ENCODE measurements at regions not wholly inside any gene's neighbourhood (a gene's known extent, or its start where the extent isn't known, plus 50 kb on each side); places are given as distances from the start of the nearest gene placed in this dataset.

DNA sequence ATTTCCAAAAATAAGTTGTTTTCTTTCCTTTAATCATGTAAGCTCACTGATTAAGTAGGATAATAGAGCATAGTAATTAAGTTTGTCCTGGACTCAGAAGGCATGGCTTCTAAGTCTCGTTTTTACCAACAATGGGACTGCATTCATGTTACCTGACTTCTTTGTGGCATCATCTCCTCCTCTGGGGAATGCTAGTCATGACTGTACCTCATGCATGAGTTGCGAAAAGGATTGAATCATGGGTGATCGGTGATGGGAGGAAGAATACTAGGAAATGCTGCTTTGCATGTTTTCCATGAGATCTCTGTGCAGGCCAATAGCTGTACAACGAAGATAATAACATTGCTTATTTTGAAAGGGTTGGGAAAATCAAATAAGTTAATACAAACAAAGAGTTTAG is 981.6 kb downstream of the CNTNAP5 start:
- no TSS peak for BruUV-seq (replicated peaks)
- ATAC-seq: no peak
- intact Hi-C loops (cut with micrococcal nuclease; ENCODE audit: unreplicated experiment) (no loop called here), in situ Hi-C loops (cut with MboI) (no loop called here)
- Histone ChIP-seq H3K27me3 (replicated peaks in 1 of 2; ENCODE audit: control insufficient read depth in 2 of 2, insufficient read depth in 2 of 2, low read length in 1 of 2) (no peaks in the 10 kb centered on the region), H3K9ac (ENCODE audit: control insufficient read depth, insufficient read depth, low read length) (no peak overlapping the region), H3K4me2 (ENCODE audit: control insufficient read depth, insufficient read depth) (no peak overlapping the region), H2AFZ (ENCODE audit: control insufficient read depth, low read depth, low read length) (no peak overlapping the region), H3K4me1 (ENCODE audit: control insufficient read depth, insufficient read depth, low read length) (no peaks in the 10 kb centered on the region), H3K79me2 (ENCODE audit: control insufficient read depth, insufficient read depth, low read length) (no peaks in the 10 kb centered on the region), H4K20me1 (ENCODE audit: control insufficient read depth, insufficient read depth) (no peaks in the 10 kb centered on the region), H3K9me3 (replicated peaks; ENCODE audit: control insufficient read depth, insufficient read depth, low read length) (no peaks in the 10 kb centered on the region), H3K4me3 (no peak overlapping the region), H3K27ac (ENCODE audit: control insufficient read depth, insufficient read depth) (no peak overlapping the region), H3K36me3 (ENCODE audit: control insufficient read depth in 2 of 2, insufficient read depth in 2 of 2, low read length in 1 of 2) (no peaks in the 10 kb centered on the region)
- no peak for FAIRE-seq
- no peak for TF ChIP-seq POLR2A (IDR thresholded peaks at IDR 0.05; ENCODE audit: low read depth, low read length)
- no peak for TF ChIP-seq SMARCA5 (IDR thresholded peaks at IDR 0.05)
- TF ChIP-seq SUZ12 (IDR thresholded peaks at IDR 0.05; ENCODE audit: unreplicated experiment): no peak
- TF ChIP-seq, protein P1, sequence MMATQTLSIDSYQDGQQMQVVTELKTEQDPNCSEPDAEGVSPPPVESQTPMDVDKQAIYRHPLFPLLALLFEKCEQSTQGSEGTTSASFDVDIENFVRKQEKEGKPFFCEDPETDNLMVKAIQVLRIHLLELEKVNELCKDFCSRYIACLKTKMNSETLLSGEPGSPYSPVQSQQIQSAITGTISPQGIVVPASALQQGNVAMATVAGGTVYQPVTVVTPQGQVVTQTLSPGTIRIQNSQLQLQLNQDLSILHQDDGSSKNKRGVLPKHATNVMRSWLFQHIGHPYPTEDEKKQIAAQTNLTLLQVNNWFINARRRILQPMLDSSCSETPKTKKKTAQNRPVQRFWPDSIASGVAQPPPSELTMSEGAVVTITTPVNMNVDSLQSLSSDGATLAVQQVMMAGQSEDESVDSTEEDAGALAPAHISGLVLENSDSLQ (IDR thresholded peaks at IDR 0.05): no peak
- TF ChIP-seq CREB1 (IDR thresholded peaks at IDR 0.05; ENCODE audit: low read depth): no peak
- TF ChIP-seq SREBF1 (IDR thresholded peaks at IDR 0.05; ENCODE audit: low read length): no peak
- TF ChIP-seq NFIC (IDR thresholded peaks at IDR 0.05; ENCODE audit: low read depth, low read length): no peak
- TF ChIP-seq, protein P2, sequence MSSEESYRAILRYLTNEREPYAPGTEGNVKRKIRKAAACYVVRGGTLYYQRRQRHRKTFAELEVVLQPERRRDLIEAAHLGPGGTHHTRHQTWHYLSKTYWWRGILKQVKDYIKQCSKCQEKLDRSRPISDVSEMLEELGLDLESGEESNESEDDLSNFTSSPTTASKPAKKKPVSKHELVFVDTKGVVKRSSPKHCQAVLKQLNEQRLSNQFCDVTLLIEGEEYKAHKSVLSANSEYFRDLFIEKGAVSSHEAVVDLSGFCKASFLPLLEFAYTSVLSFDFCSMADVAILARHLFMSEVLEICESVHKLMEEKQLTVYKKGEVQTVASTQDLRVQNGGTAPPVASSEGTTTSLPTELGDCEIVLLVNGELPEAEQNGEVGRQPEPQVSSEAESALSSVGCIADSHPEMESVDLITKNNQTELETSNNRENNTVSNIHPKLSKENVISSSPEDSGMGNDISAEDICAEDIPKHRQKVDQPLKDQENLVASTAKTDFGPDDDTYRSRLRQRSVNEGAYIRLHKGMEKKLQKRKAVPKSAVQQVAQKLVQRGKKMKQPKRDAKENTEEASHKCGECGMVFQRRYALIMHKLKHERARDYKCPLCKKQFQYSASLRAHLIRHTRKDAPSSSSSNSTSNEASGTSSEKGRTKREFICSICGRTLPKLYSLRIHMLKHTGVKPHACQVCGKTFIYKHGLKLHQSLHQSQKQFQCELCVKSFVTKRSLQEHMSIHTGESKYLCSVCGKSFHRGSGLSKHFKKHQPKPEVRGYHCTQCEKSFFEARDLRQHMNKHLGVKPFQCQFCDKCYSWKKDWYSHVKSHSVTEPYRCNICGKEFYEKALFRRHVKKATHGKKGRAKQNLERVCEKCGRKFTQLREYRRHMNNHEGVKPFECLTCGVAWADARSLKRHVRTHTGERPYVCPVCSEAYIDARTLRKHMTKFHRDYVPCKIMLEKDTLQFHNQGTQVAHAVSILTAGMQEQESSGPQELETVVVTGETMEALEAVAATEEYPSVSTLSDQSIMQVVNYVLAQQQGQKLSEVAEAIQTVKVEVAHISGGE (CRISPR knock-in tag; IDR thresholded peaks at IDR 0.05): no peak
- no peak for TF ChIP-seq ZNF592 (IDR thresholded peaks at IDR 0.05)
- no peak for TF ChIP-seq TAF1 (IDR thresholded peaks at IDR 0.05; ENCODE audit: borderline replicate concordance, low read depth, low read length)
- no peak for TF ChIP-seq SREBF2 (IDR thresholded peaks at IDR 0.05; ENCODE audit: low read length)
- TF ChIP-seq TCF7 (IDR thresholded peaks at IDR 0.05; ENCODE audit: borderline replicate concordance): no peak
- TF ChIP-seq, protein P3, sequence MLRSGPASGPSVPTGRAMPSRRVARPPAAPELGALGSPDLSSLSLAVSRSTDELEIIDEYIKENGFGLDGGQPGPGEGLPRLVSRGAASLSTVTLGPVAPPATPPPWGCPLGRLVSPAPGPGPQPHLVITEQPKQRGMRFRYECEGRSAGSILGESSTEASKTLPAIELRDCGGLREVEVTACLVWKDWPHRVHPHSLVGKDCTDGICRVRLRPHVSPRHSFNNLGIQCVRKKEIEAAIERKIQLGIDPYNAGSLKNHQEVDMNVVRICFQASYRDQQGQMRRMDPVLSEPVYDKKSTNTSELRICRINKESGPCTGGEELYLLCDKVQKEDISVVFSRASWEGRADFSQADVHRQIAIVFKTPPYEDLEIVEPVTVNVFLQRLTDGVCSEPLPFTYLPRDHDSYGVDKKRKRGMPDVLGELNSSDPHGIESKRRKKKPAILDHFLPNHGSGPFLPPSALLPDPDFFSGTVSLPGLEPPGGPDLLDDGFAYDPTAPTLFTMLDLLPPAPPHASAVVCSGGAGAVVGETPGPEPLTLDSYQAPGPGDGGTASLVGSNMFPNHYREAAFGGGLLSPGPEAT (IDR thresholded peaks at IDR 0.05; ENCODE audit: low read depth): no peak
- RAD21 ChIA-PET (ENCODE audit: unreplicated experiment): no interaction called here
- no peak for DNase-seq (ENCODE audit: low read depth, low spot score)
- CTCF ChIA-PET: no interaction called here
- POLR2A ChIA-PET: no interaction called here
- SMC1A ChIA-PET (ENCODE audit: uncharacterized antibody, unreplicated experiment): interaction anchor here (1.5 kb wide), 1 partner anchor 43 kb away, joined by 3 read pairs; no protein-coding TSS in a partner anchor
- WGBS (ENCODE audit: insufficient coverage, insufficient replicate concordance, low lambda C conversion rate, missing lambda C conversion rate): 3% methylated on average over 4 of the region's 4 CpGs

Data from GM12878 (cell line).